ENCODE measurements at regions not wholly inside any gene's neighbourhood (a gene's known extent, or its start where the extent isn't known, plus 50 kb on each side); places are given as distances from the start of the nearest gene placed in this dataset.

GRCh38 chr6:25058941-25059340 is 123.2 kb upstream of the RIPOR2 start:
- no peak for TF ChIP-seq ZNF274 (IDR thresholded peaks at IDR 0.05; ENCODE audit: low read depth, low read length)
- TF ChIP-seq YY1 (IDR thresholded peaks at IDR 0.05; ENCODE audit: insufficient read depth, insufficient read length): no peak
- TF ChIP-seq SUZ12 (IDR thresholded peaks at IDR 0.05; ENCODE audit: extremely low read depth, insufficient read depth, insufficient read length): no peak
